Panc1 (cell line): ENCODE measurements at regions not wholly inside any gene's neighbourhood (a gene's known extent, or its start where the extent isn't known, plus 50 kb on each side); places are given as distances from the start of the nearest gene placed in this dataset.

Experiments
- ATAC-seq: fragments of 200-7000 bp; cut with Tn5 transposase; 2 replicates; pipeline ENCODE4 v1.9.1; 2020; ENCODE audit warnings: mild to moderate bottlenecking, moderate library complexity
- BruUV-seq: library from RNA; stranded (reverse); fragments of 400-500 nt; replicated peaks from 2 replicates; lab custom pipeline; 2021; lab: Mats Ljungman, UMichigan
- CTCF ChIA-PET: fragments of 300-600 bp; sonication (Branson Sonifier 250); formaldehyde crosslinking; loops from one replicate; lab custom pipeline; 2022; ENCODE audit warnings: antibody characterized with exemption; lab: Charles Lee
- POLR2A ChIA-PET: fragments of 300-600 bp; sonication (Branson Sonifier 250); formaldehyde crosslinking; loops from one replicate; lab custom pipeline; 2022; ENCODE audit warnings: antibody characterized with exemption; lab: Charles Lee
- DNase-seq: peaks from one replicate; pipeline ENCODE4 v3.0.0-alpha.2; 2010; ENCODE audit warnings: low read depth, low spot score
- H3K27ac ChIP-seq: 2 replicates; pipeline ENCODE4 v1.5.1; 2011; ENCODE audit warnings: mild to moderate bottlenecking, low read length, inconsistent platforms
- H3K27me3 ChIP-seq: fragments of 200-500 bp; sonication (Bioruptor generic); 2 replicates; pipeline ENCODE4 v1.6.0; 2014; ENCODE audit warnings: low read length, inconsistent platforms; ENCODE audit not compliant: control insufficient read depth, insufficient read depth
- H3K36me3 ChIP-seq: fragments of 200-500 bp; sonication (Bioruptor generic); 2 replicates; pipeline ENCODE4 v1.5.1; 2014; ENCODE audit warnings: inconsistent platforms, mild to moderate bottlenecking, low read length, moderate library complexity; ENCODE audit not compliant: control insufficient read depth, insufficient read depth
- H3K4me1 ChIP-seq: 2 replicates; pipeline ENCODE4 v1.5.1; 2011; ENCODE audit warnings: inconsistent platforms, mild to moderate bottlenecking, low read length, moderate library complexity; ENCODE audit not compliant: control insufficient read depth, insufficient read depth
- H3K4me3 ChIP-seq, 2 experiments: 2 replicates each; pipeline ENCODE4 v1.5.1; 2011 to 2012; ENCODE audit warnings: low read depth in 2 of 2, low read length in 2 of 2, mild to moderate bottlenecking in 2 of 2, inconsistent platforms in 1 of 2, moderate library complexity in 1 of 2
- H3K9me3 ChIP-seq: fragments of 200-500 bp; sonication (Bioruptor generic); 2 replicates; pipeline ENCODE4 v1.5.1; 2014; ENCODE audit warnings: low read depth, mild to moderate bottlenecking, inconsistent platforms, low read length, moderate library complexity; ENCODE audit not compliant: control insufficient read depth, insufficient read depth
- CTCF ChIP-seq: fragments of 450-650 bp; IDR thresholded peaks from 2 replicates; pipeline ENCODE4 v1.5.1; 2017; ENCODE audit warnings: mild to moderate bottlenecking
- POLR2AphosphoS5 ChIP-seq: IDR thresholded peaks from 2 replicates; pipeline ENCODE4 v1.6.1; 2012; ENCODE audit warnings: mild to moderate bottlenecking, low read depth, low read length, moderate library complexity
- SIN3A ChIP-seq: IDR thresholded peaks from 2 replicates; pipeline ENCODE4 v1.6.1; 2012; ENCODE audit warnings: low read depth, mild to moderate bottlenecking, low read length, moderate library complexity, borderline replicate concordance; ENCODE audit not compliant: insufficient read depth
- TCF7L2 ChIP-seq: IDR thresholded peaks from 2 replicates; pipeline ENCODE4 v1.6.1; 2011; ENCODE audit warnings: mild to moderate bottlenecking, low read depth, low read length, inconsistent platforms
- in situ Hi-C: cut with HindIII; loops from 2 replicates; pipeline ENCODE4 v1.10.0; 2016; ENCODE audit warnings: low sequenced_read_pairs, low pct_unique_long_range_greater_than_20kb
- intact Hi-C: fragments of 100-400 bp; cut with micrococcal nuclease; formaldehyde crosslinking; loops from one replicate; pipeline ENCODE4 v1.10.0; 2022; ENCODE audit not compliant: unreplicated experiment
- TF ChIP-seq, protein P1 (sequence below), 2 experiments: IDR thresholded peaks; 2 replicates each; pipeline ENCODE4 v1.6.1; 2011 to 2012; ENCODE audit warnings: low read depth in 2 of 2, control low read depth in 1 of 2, low read length in 1 of 2, mild to moderate bottlenecking in 1 of 2, moderate library complexity in 1 of 2; ENCODE audit not compliant: insufficient read depth in 1 of 2

- no peaks in the 10 kb centered on the region for H3K36me3 ChIP-seq
- in situ Hi-C loops (no loop called here), intact Hi-C loops (no loop called here)
- H3K27ac ChIP-seq = no peak overlapping the region
- ATAC-seq (no peak), DNase-seq (no peak)
- CTCF ChIA-PET = no interaction called here
- no peaks in the 10 kb centered on the region for H3K9me3 ChIP-seq
- POLR2A ChIA-PET = no interaction called here
- H3K27me3 ChIP-seq = no peaks in the 10 kb centered on the region
- TF ChIP-seq CTCF = no peak
- no peak for TF ChIP-seq POLR2AphosphoS5
- no peak for TF ChIP-seq TCF7L2
- TF ChIP-seq, protein P1, sequence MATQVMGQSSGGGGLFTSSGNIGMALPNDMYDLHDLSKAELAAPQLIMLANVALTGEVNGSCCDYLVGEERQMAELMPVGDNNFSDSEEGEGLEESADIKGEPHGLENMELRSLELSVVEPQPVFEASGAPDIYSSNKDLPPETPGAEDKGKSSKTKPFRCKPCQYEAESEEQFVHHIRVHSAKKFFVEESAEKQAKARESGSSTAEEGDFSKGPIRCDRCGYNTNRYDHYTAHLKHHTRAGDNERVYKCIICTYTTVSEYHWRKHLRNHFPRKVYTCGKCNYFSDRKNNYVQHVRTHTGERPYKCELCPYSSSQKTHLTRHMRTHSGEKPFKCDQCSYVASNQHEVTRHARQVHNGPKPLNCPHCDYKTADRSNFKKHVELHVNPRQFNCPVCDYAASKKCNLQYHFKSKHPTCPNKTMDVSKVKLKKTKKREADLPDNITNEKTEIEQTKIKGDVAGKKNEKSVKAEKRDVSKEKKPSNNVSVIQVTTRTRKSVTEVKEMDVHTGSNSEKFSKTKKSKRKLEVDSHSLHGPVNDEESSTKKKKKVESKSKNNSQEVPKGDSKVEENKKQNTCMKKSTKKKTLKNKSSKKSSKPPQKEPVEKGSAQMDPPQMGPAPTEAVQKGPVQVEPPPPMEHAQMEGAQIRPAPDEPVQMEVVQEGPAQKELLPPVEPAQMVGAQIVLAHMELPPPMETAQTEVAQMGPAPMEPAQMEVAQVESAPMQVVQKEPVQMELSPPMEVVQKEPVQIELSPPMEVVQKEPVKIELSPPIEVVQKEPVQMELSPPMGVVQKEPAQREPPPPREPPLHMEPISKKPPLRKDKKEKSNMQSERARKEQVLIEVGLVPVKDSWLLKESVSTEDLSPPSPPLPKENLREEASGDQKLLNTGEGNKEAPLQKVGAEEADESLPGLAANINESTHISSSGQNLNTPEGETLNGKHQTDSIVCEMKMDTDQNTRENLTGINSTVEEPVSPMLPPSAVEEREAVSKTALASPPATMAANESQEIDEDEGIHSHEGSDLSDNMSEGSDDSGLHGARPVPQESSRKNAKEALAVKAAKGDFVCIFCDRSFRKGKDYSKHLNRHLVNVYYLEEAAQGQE (IDR thresholded peaks at IDR 0.05; ENCODE audit: insufficient read depth in 1 of 2, low read depth in 2 of 2, low read length in 1 of 2) = no peak
- no peak for TF ChIP-seq SIN3A
- BruUV-seq = no TSS peak
- H3K4me3 ChIP-seq = no peak overlapping the region
- no peaks in the 10 kb centered on the region for H3K4me1 ChIP-seq
Measured at GRCh38 chr2:183919926-183920325, 678.4 kb upstream of the ZNF804A start.

- H3K4me1 ChIP-seq = no peaks in the 10 kb centered on the region
- no peaks in the 10 kb centered on the region for H3K27me3 ChIP-seq
- no peaks in the 10 kb centered on the region for H3K36me3 ChIP-seq
- in situ Hi-C loops = no loop called here
- H3K4me3 ChIP-seq = no peak overlapping the region
- no peak for DNase-seq
- no peak for ATAC-seq
- ChIA-PET POLR2A (no interaction called here), CTCF (no interaction called here)
- no TSS peak for BruUV-seq
- H3K9me3 ChIP-seq = no peaks in the 10 kb centered on the region
- no peak overlapping the region for H3K27ac ChIP-seq
- TF ChIP-seq TCF7L2 = no peak
- no peak for TF ChIP-seq SIN3A
- TF ChIP-seq CTCF = no peak
- TF ChIP-seq, protein P1 (IDR thresholded peaks at IDR 0.05; ENCODE audit: insufficient read depth in 1 of 2, low read depth in 2 of 2, low read length in 1 of 2) = no peak
- no peak for TF ChIP-seq POLR2AphosphoS5
- intact Hi-C loops = no loop called here
Measured at GRCh38 chr2:183925281-183925680, 673.0 kb upstream of the ZNF804A start.
